Hematopoietic multipotent progenitor cell treated with erythropoietin and hydrocortisone succinate and interleukin-3 and kit ligand, for 6 days (in vitro differentiated cells): ENCODE measurements at regions not wholly inside any gene's neighbourhood (a gene's known extent, or its start where the extent isn't known, plus 50 kb on each side); places are given as distances from the start of the nearest gene placed in this dataset.

Experiments
- DNase-seq: peaks from one replicate; pipeline ENCODE4 v3.0.0-alpha.2; 2015

- no peak for DNase-seq
These were observed 200.5 kb upstream of the PRICKLE1 start for GRCh38 chr12:42789808-42790760.

GRCh38 chr12:42786400-42787148 lies 197.0 kb upstream of the PRICKLE1 start:
- no peak for DNase-seq

- DNase-seq, result no peak
These were observed 196.4 kb upstream of the PRICKLE1 start for GRCh38 chr12:42785944-42786343.

GRCh38 chr12:42780671-42781070 lies 191.1 kb upstream of the PRICKLE1 start:
- DNase-seq, result no peak

- DNase-seq, result no peak
These were observed 189.8 kb upstream of the PRICKLE1 start for GRCh38 chr12:42779186-42779859.

- DNase-seq, result no peak
These were observed 186.8 kb upstream of the PRICKLE1 start for GRCh38 chr12:42776396-42776795.

GRCh38 chr12:42774238-42774637 lies 184.7 kb upstream of the PRICKLE1 start:
- DNase-seq, result no peak

GRCh38 chr12:42770261-42770660 lies 180.7 kb upstream of the PRICKLE1 start:
- no peak for DNase-seq

- DNase-seq, result no peak
These were observed 179.9 kb upstream of the PRICKLE1 start for GRCh38 chr12:42769455-42769854.

- DNase-seq, result no peak
These were observed 178.5 kb upstream of the PRICKLE1 start for GRCh38 chr12:42767998-42768397.

GRCh38 chr12:42767326-42767954 lies 177.9 kb upstream of the PRICKLE1 start:
- DNase-seq, result no peak

GRCh38 chr12:42766754-42767153 lies 177.2 kb upstream of the PRICKLE1 start:
- no peak for DNase-seq

GRCh38 chr12:42766026-42766425 lies 176.5 kb upstream of the PRICKLE1 start:
- DNase-seq, result no peak

GRCh38 chr12:42763682-42764081 lies 174.1 kb upstream of the PRICKLE1 start:
- DNase-seq, result no peak

- DNase-seq, result no peak
These were observed 172.9 kb upstream of the PRICKLE1 start for GRCh38 chr12:42762395-42762925.

- DNase-seq, result no peak
These were observed 172.2 kb upstream of the PRICKLE1 start for GRCh38 chr12:42761601-42762350.

- no peak for DNase-seq
These were observed 171.5 kb upstream of the PRICKLE1 start for GRCh38 chr12:42761086-42761485.

- DNase-seq, result no peak
These were observed 171.0 kb upstream of the PRICKLE1 start for GRCh38 chr12:42760550-42760949.

GRCh38 chr12:42759622-42760273 lies 170.2 kb upstream of the PRICKLE1 start:
- DNase-seq, result no peak

- DNase-seq, result no peak
These were observed 169.3 kb upstream of the PRICKLE1 start for GRCh38 chr12:42758806-42759205.

GRCh38 chr12:42757624-42758119 lies 168.1 kb upstream of the PRICKLE1 start:
- no peak for DNase-seq
